D721Med (cell line): ENCODE measurements at regions not wholly inside any gene's neighbourhood (a gene's known extent, or its start where the extent isn't known, plus 50 kb on each side); places are given as distances from the start of the nearest gene placed in this dataset.

ENCODE experiments used
- DNase-seq: peaks from one replicate; pipeline ENCODE4 v3.0.0; 2011; ENCODE audit warnings: low spot score; ENCODE audit not compliant: insufficient read length
- FAIRE-seq: peaks from 2 replicates; lab custom pipeline; 2011; peaks lifted over from hg19 to GRCh38; lab: Jason Lieb, UNC
- TF ChIP-seq, protein P1 (sequence below): IDR thresholded peaks from 2 replicates; pipeline ENCODE4 v1.5.1; 2012; ENCODE audit warnings: mild to moderate bottlenecking, control low read depth; ENCODE audit not compliant: insufficient read depth; ENCODE audit errors: missing control alignments

DNA sequence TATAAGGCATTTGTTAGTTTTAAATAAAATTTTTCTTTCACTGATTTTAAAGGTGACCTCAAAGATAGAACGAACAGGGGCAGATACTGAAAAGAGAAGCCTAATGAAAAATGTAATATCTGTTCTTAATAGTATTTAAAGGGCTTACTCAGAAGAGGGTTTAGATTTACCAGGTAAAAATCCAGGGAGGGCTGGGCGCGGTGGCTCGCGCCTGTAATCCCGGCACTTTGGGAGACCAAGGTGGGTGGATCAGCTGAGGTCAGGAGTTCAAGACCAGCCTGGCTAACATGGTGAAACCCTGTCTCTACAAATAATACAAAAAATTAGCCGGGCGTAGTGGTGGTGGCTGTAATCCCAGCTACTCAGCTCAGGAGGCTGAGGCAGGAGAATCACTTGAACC lies 108.3 kb upstream of the CNTNAP2 start:
- TF ChIP-seq, protein P1, sequence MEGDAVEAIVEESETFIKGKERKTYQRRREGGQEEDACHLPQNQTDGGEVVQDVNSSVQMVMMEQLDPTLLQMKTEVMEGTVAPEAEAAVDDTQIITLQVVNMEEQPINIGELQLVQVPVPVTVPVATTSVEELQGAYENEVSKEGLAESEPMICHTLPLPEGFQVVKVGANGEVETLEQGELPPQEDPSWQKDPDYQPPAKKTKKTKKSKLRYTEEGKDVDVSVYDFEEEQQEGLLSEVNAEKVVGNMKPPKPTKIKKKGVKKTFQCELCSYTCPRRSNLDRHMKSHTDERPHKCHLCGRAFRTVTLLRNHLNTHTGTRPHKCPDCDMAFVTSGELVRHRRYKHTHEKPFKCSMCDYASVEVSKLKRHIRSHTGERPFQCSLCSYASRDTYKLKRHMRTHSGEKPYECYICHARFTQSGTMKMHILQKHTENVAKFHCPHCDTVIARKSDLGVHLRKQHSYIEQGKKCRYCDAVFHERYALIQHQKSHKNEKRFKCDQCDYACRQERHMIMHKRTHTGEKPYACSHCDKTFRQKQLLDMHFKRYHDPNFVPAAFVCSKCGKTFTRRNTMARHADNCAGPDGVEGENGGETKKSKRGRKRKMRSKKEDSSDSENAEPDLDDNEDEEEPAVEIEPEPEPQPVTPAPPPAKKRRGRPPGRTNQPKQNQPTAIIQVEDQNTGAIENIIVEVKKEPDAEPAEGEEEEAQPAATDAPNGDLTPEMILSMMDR, result no peak
- DNase-seq (no peak), FAIRE-seq (no peak)

DNA sequence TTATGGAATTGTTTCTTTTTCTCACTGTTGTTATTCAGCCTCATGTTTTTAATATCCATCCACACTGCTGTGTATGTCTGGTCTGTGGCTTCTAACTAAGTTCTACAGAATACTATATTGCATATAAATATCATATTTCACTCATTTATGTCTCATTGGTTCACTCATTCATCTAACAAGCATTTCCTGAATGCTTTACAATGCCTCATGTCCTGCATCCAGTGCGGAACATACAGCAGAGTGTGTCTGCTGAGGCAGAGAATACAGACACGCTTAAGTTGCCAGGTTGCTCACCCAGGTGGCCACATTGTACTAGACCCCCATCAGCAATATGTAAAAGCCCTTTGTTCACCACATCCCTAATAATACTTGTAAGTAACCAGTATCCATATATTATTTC lies 111.8 kb upstream of the CNTNAP2 start:
- no peak for DNase-seq
- FAIRE-seq, result no peak
- TF ChIP-seq, protein P1, result no peak

DNA sequence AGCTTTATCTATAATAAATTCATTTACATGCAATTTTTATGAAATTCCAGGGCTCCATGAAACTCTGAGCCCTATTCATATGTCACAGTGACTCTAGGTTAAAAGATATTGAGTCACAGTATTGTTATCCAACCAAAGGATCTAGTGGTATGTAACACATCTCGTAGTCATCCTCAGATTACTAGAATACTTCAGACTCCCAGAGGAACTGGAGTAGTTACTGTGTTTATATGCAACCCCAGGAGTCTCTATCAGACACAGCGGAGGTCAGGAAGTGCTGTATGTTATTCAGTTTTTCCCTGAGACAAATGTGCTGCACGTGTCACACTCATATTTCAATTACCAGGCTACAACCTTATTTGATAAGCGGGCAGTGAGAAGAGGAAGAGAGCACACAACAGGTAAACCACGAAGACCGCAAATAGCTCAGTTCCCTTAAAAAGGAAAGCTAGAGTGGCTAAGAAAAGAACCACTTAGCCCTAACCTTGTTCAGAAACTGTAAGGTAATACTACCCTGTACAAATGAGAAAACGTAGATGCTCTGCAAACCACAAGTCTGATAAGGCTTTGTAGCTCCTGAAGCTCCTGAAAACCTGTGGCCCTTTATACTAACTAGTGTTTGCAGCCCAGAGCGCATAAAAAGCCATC lies 114.0 kb upstream of the CNTNAP2 start:
- no peak for DNase-seq
- TF ChIP-seq, protein P1, result no peak
- no peak for FAIRE-seq

DNA sequence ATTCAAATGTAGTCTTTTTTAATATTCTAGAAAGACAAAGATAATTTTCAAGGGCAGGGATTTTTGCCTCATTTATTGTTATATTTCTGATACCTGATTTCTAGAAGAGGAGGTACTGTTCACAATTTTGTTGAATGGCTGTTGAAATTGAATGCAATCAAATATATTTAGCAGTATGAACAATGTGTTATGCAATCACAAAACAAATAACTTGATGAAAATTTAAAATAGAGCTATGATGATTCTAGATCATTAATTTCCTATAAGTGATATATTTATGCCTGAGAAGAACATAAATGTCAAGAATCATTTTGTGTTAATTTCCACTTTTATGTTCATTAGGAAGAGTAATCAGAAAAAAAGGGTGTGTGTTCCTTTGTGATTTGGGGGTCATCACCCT lies 114.6 kb upstream of the CNTNAP2 start:
- DNase-seq, result no peak
- TF ChIP-seq, protein P1, result no peak
- no peak for FAIRE-seq

DNA sequence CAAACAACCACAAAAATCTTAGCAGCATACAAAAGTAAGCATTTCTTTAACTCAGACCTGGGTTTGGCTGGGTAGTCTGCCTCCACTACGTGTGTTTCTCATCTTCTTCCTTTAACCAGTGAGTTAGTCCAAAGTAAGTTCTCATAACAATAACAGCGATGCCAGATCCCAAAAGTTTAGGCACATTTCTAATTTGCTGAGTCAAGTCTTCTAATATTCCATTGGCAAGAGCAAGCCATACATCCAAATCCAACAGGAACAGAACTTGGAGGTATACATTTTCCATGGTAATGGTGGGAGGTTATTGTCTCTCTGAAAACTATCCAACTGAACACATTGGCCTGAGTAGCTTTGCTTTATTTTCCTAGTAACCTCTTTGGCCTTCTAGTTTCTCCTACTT lies 115.7 kb upstream of the CNTNAP2 start:
- TF ChIP-seq, protein P1, result no peak
- FAIRE-seq (no peak), DNase-seq (no peak)

DNA sequence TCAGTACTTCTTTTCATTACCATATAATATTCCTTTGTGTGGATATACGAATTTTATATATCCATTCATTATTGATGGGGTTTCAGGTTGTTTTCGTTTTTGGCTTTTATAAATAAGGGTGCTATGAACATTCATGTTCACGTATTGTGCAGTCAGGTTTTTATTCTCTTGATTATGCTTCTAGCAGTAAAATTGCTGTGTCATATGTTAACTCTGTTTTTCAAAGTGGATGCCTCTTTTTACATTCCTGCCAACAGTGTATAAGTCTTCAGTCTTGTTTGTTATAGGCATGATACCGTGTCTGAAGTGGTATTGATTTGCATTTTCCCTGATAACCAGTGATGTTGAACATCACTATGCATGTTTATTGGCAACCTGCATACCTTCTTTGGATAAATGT lies 127.1 kb upstream of the CNTNAP2 start:
- TF ChIP-seq, protein P1, result no peak
- DNase-seq (no peak), FAIRE-seq (no peak)

DNA sequence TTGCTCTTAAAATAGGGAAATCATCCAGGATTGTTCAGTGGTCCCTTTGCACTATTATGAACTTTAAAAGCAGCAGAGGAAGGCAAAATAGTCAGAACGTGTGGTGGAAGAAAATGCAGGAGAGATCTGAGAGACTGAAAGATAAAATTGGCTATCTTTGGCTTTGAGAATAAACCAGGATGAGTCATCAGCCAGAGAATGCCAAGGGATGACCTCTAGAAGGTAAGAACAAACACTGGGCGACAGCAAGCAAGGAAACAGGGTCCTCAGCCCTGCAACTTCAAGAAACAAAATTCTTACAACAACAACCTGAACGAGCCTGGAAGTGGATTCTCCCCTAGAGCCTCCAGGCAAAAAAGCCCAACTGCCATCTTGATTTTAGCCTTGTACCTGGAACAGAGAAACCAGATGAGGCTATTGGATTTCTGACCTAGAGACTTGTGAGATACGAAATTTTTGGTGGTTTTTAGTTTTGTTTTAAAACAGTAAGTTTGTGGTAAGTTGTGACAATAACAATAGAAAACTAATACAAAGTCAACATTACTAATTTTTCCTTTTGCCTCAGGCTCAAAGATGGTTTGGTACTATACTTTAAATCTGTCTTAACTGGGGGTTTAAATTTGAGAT lies 130.2 kb upstream of the CNTNAP2 start:
- DNase-seq (no peak), FAIRE-seq (no peak)
- TF ChIP-seq, protein P1, result no peak
